ENCODE measurements at regions not wholly inside any gene's neighbourhood (a gene's known extent, or its start where the extent isn't known, plus 50 kb on each side); places are given as distances from the start of the nearest gene placed in this dataset.
"Not testable (repeated sequence)": the region's sequence is repeated elsewhere in the genome, so short reads cannot be mapped to it uniquely, and the experiment has no call there.

- DNase-seq (ENCODE audit: low read depth) = no peak
Measured at GRCh38 chr1:47684964-47685762, 247.3 kb downstream of the FOXD2 start.

GRCh38 chr1:47685763-47686066 lies 247.9 kb downstream of the FOXD2 start:
- DNase-seq (ENCODE audit: low read depth) = no peak

GRCh38 chr1:47686731-47687630 lies 249.1 kb downstream of the FOXD2 start:
- DNase-seq (ENCODE audit: low read depth) = no peak

- no peak for DNase-seq (ENCODE audit: low read depth)
Measured at GRCh38 chr1:47687631-47688460, 250.0 kb downstream of the FOXD2 start.

GRCh38 chr1:47688461-47689296 lies 250.8 kb downstream of the FOXD2 start:
- no peak for DNase-seq (ENCODE audit: low read depth)

- DNase-seq (ENCODE audit: low read depth) = no peak
Measured at GRCh38 chr1:47689894-47690293, 252.1 kb downstream of the FOXD2 start.

- DNase-seq (ENCODE audit: low read depth) = no peak
Measured at GRCh38 chr1:47690341-47691250, 252.8 kb downstream of the FOXD2 start.

- not testable (repeated sequence) for DNase-seq (ENCODE audit: low read depth)
Measured at GRCh38 chr1:47691293-47691692, 253.4 kb downstream of the FOXD2 start.

- no peak for DNase-seq (ENCODE audit: low read depth)
Measured at GRCh38 chr1:47692196-47692595, 254.4 kb downstream of the FOXD2 start.

- no peak for DNase-seq (ENCODE audit: low read depth)
Measured at GRCh38 chr1:47693115-47693514, 255.3 kb downstream of the FOXD2 start.

GRCh38 chr1:47694011-47694890 lies 256.4 kb downstream of the FOXD2 start:
- DNase-seq (ENCODE audit: low read depth) = no peak

- DNase-seq (ENCODE audit: low read depth) = no peak
Measured at GRCh38 chr1:47696404-47696736, 258.5 kb downstream of the FOXD2 start.

- no peak for DNase-seq (ENCODE audit: low read depth)
Measured at GRCh38 chr1:47696737-47697441, 259.0 kb downstream of the FOXD2 start.

- DNase-seq (ENCODE audit: low read depth) = no peak
Measured at GRCh38 chr1:47697616-47698335, 259.9 kb downstream of the FOXD2 start.

GRCh38 chr1:47699492-47700235 lies 261.8 kb downstream of the FOXD2 start:
- DNase-seq (ENCODE audit: low read depth) = no peak

GRCh38 chr1:47701283-47701682 lies 263.4 kb downstream of the FOXD2 start:
- DNase-seq (ENCODE audit: low read depth) = no peak

- DNase-seq (ENCODE audit: low read depth) = no peak
Measured at GRCh38 chr1:47701741-47702515, 264.1 kb downstream of the FOXD2 start.
